HCT116 (cell line): ENCODE measurements at regions not wholly inside any gene's neighbourhood (a gene's known extent, or its start where the extent isn't known, plus 50 kb on each side); places are given as distances from the start of the nearest gene placed in this dataset.
"Not testable (repeated sequence)": the region's sequence is repeated elsewhere in the genome, so short reads cannot be mapped to it uniquely, and the experiment has no call there.

ENCODE experiments used
- ATAC-seq: fragments of 200-7000 bp; cut with Tn5 transposase; 2 replicates; pipeline ENCODE4 v1.9.1; 2020; ENCODE audit warnings: mild to moderate bottlenecking, moderate library complexity
- BruUV-seq: library from RNA; stranded (reverse); fragments of 400-500 nt; replicated peaks from 2 replicates; lab custom pipeline; 2021; lab: Mats Ljungman, UMichigan
- CTCF ChIA-PET: fragments of 300-600 bp; sonication (Branson Sonifier 250); formaldehyde crosslinking; loops from one replicate; lab custom pipeline; 2021; ENCODE audit warnings: antibody characterized with exemption; lab: Charles Lee
- POLR2A ChIA-PET: fragments of 300-600, 350-600 bp; sonication (Branson Sonifier 250); formaldehyde crosslinking; loops from one replicate; lab custom pipeline; 2021; ENCODE audit warnings: antibody characterized with exemption; lab: Charles Lee
- RAD21 ChIA-PET, 2 experiments: fragments of 300-600 bp; sonication (Branson Sonifier 250); formaldehyde crosslinking; loops; one replicate each; lab custom pipeline; 2023; ENCODE audit warnings: low total read pairs in 2 of 2; ENCODE audit not compliant: uncharacterized antibody in 2 of 2, unreplicated experiment in 2 of 2, low non-redundant PET in 1 of 2; lab: Charles Lee
- DNase-seq: peaks from one replicate; pipeline ENCODE4 v3.0.0-alpha.2; 2010; ENCODE audit warnings: low read depth, low spot score
- H2AFZ ChIP-seq: fragments of 200-600 bp; shearing (Covaris generic), sonication (generic); 2 replicates; pipeline ENCODE4 v1.6.1; 2017; ENCODE audit warnings: low read depth, mixed run types, mixed read lengths, antibody characterized with exemption, low read length; ENCODE audit not compliant: poor library complexity, severe bottlenecking
- H3K27ac ChIP-seq: 2 replicates; pipeline ENCODE4 v1.5.1; 2012; ENCODE audit warnings: low read depth, low read length
- H3K27me3 ChIP-seq: fragments of 200-600 bp; sonication (generic); 2 replicates; pipeline ENCODE4 v1.6.1; 2016; ENCODE audit warnings: mixed run types, low read length, mixed read lengths; ENCODE audit not compliant: insufficient read depth
- H3K36me3 ChIP-seq, 2 experiments: fragments of 200-500 bp in 1 of 2; fragments of 200-600 bp in 1 of 2; sonication (Bioruptor generic) in 1 of 2; sonication (generic) in 1 of 2; 2 replicates each; pipeline versions ENCODE4 v1.5.1 to v1.6.1; 2014 to 2016; ENCODE audit warnings: low read length in 2 of 2, inconsistent platforms in 1 of 2, mixed read lengths in 1 of 2, mixed run types in 1 of 2; ENCODE audit not compliant: insufficient read depth in 2 of 2, control insufficient read depth in 1 of 2
- H3K4me1 ChIP-seq, 2 experiments: fragments of 200-600 bp in 1 of 2; sonication (generic) in 1 of 2; 2 replicates each; pipeline versions ENCODE4 v1.5.1 to v1.6.1; 2012 to 2017; ENCODE audit warnings: low read length in 2 of 2, inconsistent platforms in 1 of 2, mild to moderate bottlenecking in 1 of 2, mixed read lengths in 1 of 2, mixed run types in 1 of 2, moderate library complexity in 1 of 2; ENCODE audit not compliant: insufficient read depth in 2 of 2, control insufficient read depth in 1 of 2
- H3K4me2 ChIP-seq: fragments of 200-600 bp; sonication (generic); 2 replicates; pipeline ENCODE4 v1.6.1; 2017; ENCODE audit warnings: mixed run types, low read length, mixed read lengths
- H3K4me3 ChIP-seq, 2 experiments: fragments of 200-600 bp in 1 of 2; sonication (generic) in 1 of 2; replicated peaks in 1 of 2; 2 replicates each; pipeline ENCODE4 v1.5.1; 2011 to 2016; ENCODE audit warnings: low read length in 2 of 2, control low read depth in 1 of 2, low read depth in 1 of 2, mild to moderate bottlenecking in 1 of 2, mixed read lengths in 1 of 2, mixed run types in 1 of 2
- H3K79me2 ChIP-seq: fragments of 200-600 bp; sonication (generic); 2 replicates; pipeline ENCODE4 v1.6.1; 2017; ENCODE audit warnings: mild to moderate bottlenecking, mixed run types, low read length, moderate library complexity, mixed read lengths; ENCODE audit not compliant: insufficient read depth
- H3K9ac ChIP-seq: fragments of 200-600 bp; sonication (generic); 2 replicates; pipeline ENCODE4 v1.6.1; 2016; ENCODE audit warnings: low read length, mixed read lengths
- H3K9me2 ChIP-seq: fragments of 200-600 bp; sonication (generic), shearing (Covaris generic); 2 replicates; pipeline ENCODE4 v1.6.1; 2017; ENCODE audit warnings: mixed run types, mild to moderate bottlenecking, moderate library complexity; ENCODE audit not compliant: insufficient read depth
- H3K9me3 ChIP-seq, 2 experiments: fragments of 200-500 bp in 1 of 2; fragments of 200-600 bp in 1 of 2; sonication (Bioruptor generic) in 1 of 2; sonication (generic) in 1 of 2; 2 replicates each; pipeline ENCODE4 v1.6.1; 2014 to 2017; ENCODE audit warnings: low read length in 2 of 2, mixed read lengths in 2 of 2, inconsistent platforms in 1 of 2, low read depth in 1 of 2, mild to moderate bottlenecking in 1 of 2, mixed run types in 1 of 2, moderate library complexity in 1 of 2; ENCODE audit not compliant: control insufficient read depth in 1 of 2, insufficient read depth in 1 of 2
- H4K20me1 ChIP-seq: fragments of 200-600 bp; sonication (generic), shearing (Covaris generic); 2 replicates; pipeline ENCODE4 v1.6.1; 2017; ENCODE audit warnings: mixed run types, mild to moderate bottlenecking, moderate library complexity; ENCODE audit not compliant: insufficient read depth
- EGR1 ChIP-seq: IDR thresholded peaks from 2 replicates; pipeline ENCODE4 v1.6.1; 2012; ENCODE audit warnings: low read depth
- EZH2 ChIP-seq: fragments of 200-600 bp; sonication (generic); IDR thresholded peaks from 2 replicates; pipeline ENCODE4 v1.6.1; 2017; ENCODE audit warnings: antibody characterized with exemption, mixed run types
- JUND ChIP-seq: IDR thresholded peaks from 2 replicates; pipeline ENCODE4 v1.6.1; 2012
- POLR2A ChIP-seq: IDR thresholded peaks from 2 replicates; pipeline ENCODE4 v1.7.0; 2011; ENCODE audit warnings: borderline replicate concordance; ENCODE audit not compliant: insufficient read depth, insufficient read length; ENCODE audit errors: extremely low read depth
- POLR2AphosphoS5 ChIP-seq: IDR thresholded peaks from 2 replicates; pipeline ENCODE4 v1.6.1; 2011; ENCODE audit warnings: mild to moderate bottlenecking, low read depth, low read length, moderate library complexity
- REST ChIP-seq: IDR thresholded peaks from 2 replicates; pipeline ENCODE4 v1.6.1; 2012; ENCODE audit warnings: low read depth
- TCF7L2 ChIP-seq: IDR thresholded peaks from 2 replicates; pipeline ENCODE4 v1.7.0; 2011; ENCODE audit warnings: borderline replicate concordance, inconsistent platforms; ENCODE audit not compliant: insufficient read depth, insufficient read length; ENCODE audit errors: extremely low read depth
- intact Hi-C: fragments of 100-400 bp; cut with micrococcal nuclease; formaldehyde crosslinking; loops from 2 replicates; pipeline ENCODE4 v1.10.0; 2022
- TF ChIP-seq, protein P1 (sequence below): IDR thresholded peaks from 2 replicates; pipeline ENCODE4 v1.6.1; 2012
- TF ChIP-seq, protein P2 (sequence below): IDR thresholded peaks from 2 replicates; pipeline ENCODE4 v1.6.1; 2011; ENCODE audit warnings: mild to moderate bottlenecking, low read length, moderate library complexity; ENCODE audit not compliant: insufficient replicate concordance; ENCODE audit errors: extremely low read depth

DNA sequence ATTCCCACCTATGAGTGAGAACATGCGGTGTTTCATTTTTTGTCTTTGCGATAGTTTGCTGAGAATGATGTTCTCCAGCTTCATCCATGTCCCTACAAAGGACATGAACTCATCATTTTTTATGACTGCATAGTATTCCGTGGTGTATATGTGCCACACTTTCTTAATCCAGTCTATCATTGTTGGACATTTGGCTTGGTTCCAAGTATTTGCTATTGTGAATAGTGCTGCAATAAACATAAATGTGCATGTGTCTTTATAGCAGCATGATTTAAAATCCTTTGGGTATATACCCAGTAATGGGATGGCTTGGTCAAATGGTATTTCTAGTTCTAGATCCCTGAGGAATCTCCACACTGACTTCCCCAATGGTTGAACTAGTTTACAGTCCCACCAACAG is 138.9 kb upstream of the GNAI1 start:
- H4K20me1 ChIP-seq, H3K27me3 ChIP-seq, CTCF ChIA-PET, H3K36me3 ChIP-seq, H3K4me3 ChIP-seq, H3K9me3 ChIP-seq, H3K4me1 ChIP-seq, BruUV-seq, DNase-seq, H2AFZ ChIP-seq, H3K9ac ChIP-seq, ATAC-seq, H3K9me2 ChIP-seq, intact Hi-C loops, H3K27ac ChIP-seq, RAD21 ChIA-PET, H3K79me2 ChIP-seq, POLR2A ChIA-PET, H3K4me2 ChIP-seq: not testable (repeated sequence)

- H3K27me3 ChIP-seq = no peaks in the 10 kb centered on the region
- RAD21 ChIA-PET = no interaction called here
Measured at GRCh38 chr7:79988653-79989052, 146.0 kb upstream of the GNAI1 start.

More at GRCh38 chr7:79988653-79989052, 146.0 kb upstream of the GNAI1 start:
- BruUV-seq = no TSS peak
- Histone ChIP-seq H3K9me2 (no peaks in the 10 kb centered on the region), H3K36me3 (no peaks in the 10 kb centered on the region), H3K4me2 (no peak overlapping the region), H3K9me3 (no peaks in the 10 kb centered on the region), H3K4me1 (no peaks in the 10 kb centered on the region), H2AFZ (no peak overlapping the region), H4K20me1 (no peaks in the 10 kb centered on the region), H3K27ac (no peak overlapping the region), H3K79me2 (no peaks in the 10 kb centered on the region), H3K9ac (no peak overlapping the region), H3K4me3 (no peak overlapping the region)
- TF ChIP-seq TCF7L2 (no peak), POLR2AphosphoS5 (no peak), JUND (no peak), POLR2A (no peak), EZH2 (no peak), EGR1 (no peak), REST (no peak)
- TF ChIP-seq, protein P1, sequence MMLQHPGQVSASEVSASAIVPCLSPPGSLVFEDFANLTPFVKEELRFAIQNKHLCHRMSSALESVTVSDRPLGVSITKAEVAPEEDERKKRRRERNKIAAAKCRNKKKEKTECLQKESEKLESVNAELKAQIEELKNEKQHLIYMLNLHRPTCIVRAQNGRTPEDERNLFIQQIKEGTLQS = no peak
- TF ChIP-seq, protein P2, sequence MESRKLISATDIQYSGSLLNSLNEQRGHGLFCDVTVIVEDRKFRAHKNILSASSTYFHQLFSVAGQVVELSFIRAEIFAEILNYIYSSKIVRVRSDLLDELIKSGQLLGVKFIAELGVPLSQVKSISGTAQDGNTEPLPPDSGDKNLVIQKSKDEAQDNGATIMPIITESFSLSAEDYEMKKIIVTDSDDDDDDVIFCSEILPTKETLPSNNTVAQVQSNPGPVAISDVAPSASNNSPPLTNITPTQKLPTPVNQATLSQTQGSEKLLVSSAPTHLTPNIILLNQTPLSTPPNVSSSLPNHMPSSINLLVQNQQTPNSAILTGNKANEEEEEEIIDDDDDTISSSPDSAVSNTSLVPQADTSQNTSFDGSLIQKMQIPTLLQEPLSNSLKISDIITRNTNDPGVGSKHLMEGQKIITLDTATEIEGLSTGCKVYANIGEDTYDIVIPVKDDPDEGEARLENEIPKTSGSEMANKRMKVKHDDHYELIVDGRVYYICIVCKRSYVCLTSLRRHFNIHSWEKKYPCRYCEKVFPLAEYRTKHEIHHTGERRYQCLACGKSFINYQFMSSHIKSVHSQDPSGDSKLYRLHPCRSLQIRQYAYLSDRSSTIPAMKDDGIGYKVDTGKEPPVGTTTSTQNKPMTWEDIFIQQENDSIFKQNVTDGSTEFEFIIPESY = no peak
- intact Hi-C loops = no loop called here
- no peak for ATAC-seq
- POLR2A ChIA-PET = no interaction called here
- CTCF ChIA-PET = no interaction called here
- DNase-seq = no peak
